Thyroid gland (tissue), 4 donors: ENCODE measurements at regions not wholly inside any gene's neighbourhood (a gene's known extent, or its start where the extent isn't known, plus 50 kb on each side); places are given as distances from the start of the nearest gene placed in this dataset.

ENCODE experiments used
- DNase-seq, 2 donors: peaks; one replicate each; pipeline ENCODE4 v3.0.0-alpha.2; 2019
- H3K27ac ChIP-seq, 3 donors: fragments of 200-600 bp; sonication (generic); 1 replicate in 2 of 3; 2 replicates in 1 of 3; pipeline ENCODE4 v1.5.1; 2016 to 2019; ENCODE audit warnings: mild to moderate bottlenecking in 1 of 3, moderate library complexity in 1 of 3
- H3K27me3 ChIP-seq: fragments of 200-600 bp; sonication (generic); one replicate; pipeline ENCODE4 v1.5.1; 2019
- H3K36me3 ChIP-seq, 2 donors: fragments of 200-600 bp; sonication (generic); one replicate each; pipeline ENCODE4 v1.5.1; 2016 to 2019
- H3K4me1 ChIP-seq, 2 donors: fragments of 200-600 bp; sonication (generic); one replicate each; pipeline ENCODE4 v1.5.1; 2017 to 2019
- H3K4me3 ChIP-seq, 3 donors: fragments of 200-600 bp; sonication (generic); replicated peaks in 1 of 3; 1 replicate in 2 of 3; 2 replicates in 1 of 3; pipeline ENCODE4 v1.5.1; 2016; ENCODE audit warnings: mild to moderate bottlenecking in 1 of 3
- H3K9me3 ChIP-seq: fragments of 200-600 bp; sonication (generic); one replicate; pipeline ENCODE4 v1.5.1; 2017
- CTCF ChIP-seq, 6 experiments: fragments of 200-600 bp in 3 of 6; fragments of 450-650 bp in 3 of 6; sonication (generic) in 3 of 6; IDR thresholded peaks; one replicate each; pipeline ENCODE4 v1.5.1; 2016 to 2019; ENCODE audit warnings: antibody characterized with exemption in 6 of 6, mild to moderate bottlenecking in 2 of 6, inconsistent platforms in 1 of 6, moderate library complexity in 1 of 6
- POLR2A ChIP-seq, 2 donors: fragments of 450-650 bp; IDR thresholded peaks; one replicate each; pipeline ENCODE4 v1.6.1; 2017; ENCODE audit warnings: antibody characterized with exemption in 2 of 2, mild to moderate bottlenecking in 2 of 2, moderate library complexity in 1 of 2
- WGBS, 2 donors: methylation state at CpG; one replicate each; pipeline ENCODE4 v1.1.5; 2017; 5-methylcytosine and 5-hydroxymethylcytosine counted together
- intact Hi-C: fragments of 100-400 bp; cut with DNase I; formaldehyde crosslinking; loops from one replicate; pipeline ENCODE4 v1.15.1; 2023

GRCh38 chr9:88712484-88712883 lies 177.5 kb downstream of the NXNL2 start:
- H3K27ac ChIP-seq = no peak overlapping the region
- H3K4me3 ChIP-seq = no peak overlapping the region
- H3K9me3 ChIP-seq = no peaks in the 10 kb centered on the region
- no peak for DNase-seq
- H3K36me3 ChIP-seq = no peaks in the 10 kb centered on the region
- H3K4me1 ChIP-seq = peaks cover 0 to 4% of the 10 kb centered on the region in 2 donors
- 89 to 94% methylated on average over 2 of the region's 2 CpGs for WGBS, 2 donors
- TF ChIP-seq POLR2A (IDR thresholded peaks at IDR 0.05) = no peak
- no peak for TF ChIP-seq CTCF (IDR thresholded peaks at IDR 0.05)
- intact Hi-C loops = no loop called here
- no peaks in the 10 kb centered on the region for H3K27me3 ChIP-seq

DNA sequence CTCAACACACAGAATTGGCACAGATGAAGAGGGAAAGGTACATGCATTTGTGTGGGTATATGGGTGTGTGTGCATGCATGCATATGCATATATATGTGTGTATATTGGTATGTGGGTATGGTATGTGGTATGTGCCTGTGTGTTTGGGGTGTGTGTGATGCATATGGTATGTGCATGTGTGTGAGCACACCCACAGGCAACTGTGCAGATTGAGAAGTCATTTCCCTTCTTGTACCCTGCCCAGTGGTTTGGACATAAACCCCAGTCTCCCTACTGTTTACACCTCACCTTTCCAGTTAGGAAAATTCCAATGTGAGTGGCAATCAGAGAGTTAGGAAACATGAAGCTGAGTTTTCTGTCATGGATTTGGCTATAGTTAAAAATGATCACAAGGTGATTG lies 178.0 kb downstream of the NXNL2 start:
- intact Hi-C loops = no loop called here
- Histone ChIP-seq H3K9me3 (no peaks in the 10 kb centered on the region), H3K4me3 (no peak overlapping the region), H3K27me3 (no peaks in the 10 kb centered on the region), H3K36me3 (no peaks in the 10 kb centered on the region), H3K27ac (no peak overlapping the region), H3K4me1 (peaks cover 0 to 4% of the 10 kb centered on the region in 2 donors)
- TF ChIP-seq POLR2A (IDR thresholded peaks at IDR 0.05) (no peak), CTCF (IDR thresholded peaks at IDR 0.05) (no peak)
- no peak for DNase-seq

DNA sequence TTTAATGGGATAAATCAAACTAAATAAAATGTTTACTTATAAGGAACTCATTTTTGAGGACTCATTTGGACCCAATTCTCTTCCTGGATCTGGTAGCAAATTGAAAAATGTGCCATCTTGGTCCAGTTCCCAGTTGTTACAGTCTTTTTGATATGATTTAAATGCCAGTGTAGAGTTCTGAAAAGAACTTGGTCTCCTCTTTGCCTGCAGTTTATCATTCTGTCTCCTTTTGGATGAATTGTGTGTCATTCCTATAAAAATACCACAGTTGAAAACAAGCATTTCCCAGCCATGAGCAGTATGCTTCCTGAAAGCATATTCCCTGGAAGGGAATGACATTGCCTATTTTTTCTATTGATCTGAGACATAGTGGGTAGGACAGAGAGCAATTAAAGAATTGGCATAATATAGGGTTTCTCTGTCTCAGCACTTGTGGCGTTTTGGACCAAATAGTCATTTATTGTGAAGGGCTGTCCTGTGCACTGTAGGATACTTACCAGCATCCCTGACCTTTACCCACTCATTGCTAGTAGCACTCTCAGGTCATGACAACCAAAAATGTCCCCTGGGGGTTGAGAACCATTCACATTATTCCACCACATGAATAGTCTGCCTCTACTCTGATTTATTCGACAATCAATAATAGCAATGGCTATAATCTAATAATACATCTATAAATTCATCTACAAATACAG lies 181.8 kb downstream of the NXNL2 start:
- H3K36me3 ChIP-seq = no peaks in the 10 kb centered on the region
- no peak overlapping the region for H3K4me3 ChIP-seq
- no peak for TF ChIP-seq POLR2A (IDR thresholded peaks at IDR 0.05)
- no peak for TF ChIP-seq CTCF (IDR thresholded peaks at IDR 0.05)
- no peak overlapping the region for H3K27ac ChIP-seq
- 88 to 96% methylated on average over 2 of the region's 2 CpGs for WGBS, 2 donors
- no peaks in the 10 kb centered on the region for H3K27me3 ChIP-seq
- intact Hi-C loops = no loop called here
- peaks cover 0 to 4% of the 10 kb centered on the region in 2 donors for H3K4me1 ChIP-seq
- H3K9me3 ChIP-seq = no peaks in the 10 kb centered on the region
- no peak for DNase-seq

GRCh38 chr9:88721025-88721424 lies 186.0 kb downstream of the NXNL2 start:
- Histone ChIP-seq H3K4me1 (no peaks in the 10 kb centered on the region), H3K4me3 (no peak overlapping the region), H3K27me3 (no peaks in the 10 kb centered on the region), H3K36me3 (no peaks in the 10 kb centered on the region), H3K27ac (no peak overlapping the region), H3K9me3 (no peaks in the 10 kb centered on the region)
- intact Hi-C loops = no loop called here
- no peak for DNase-seq
- 81 to 86% methylated on average over 3 of the region's 3 CpGs for WGBS, 2 donors
- TF ChIP-seq POLR2A (IDR thresholded peaks at IDR 0.05) (no peak), CTCF (IDR thresholded peaks at IDR 0.05) (no peak)

GRCh38 chr9:88721495-88722279 lies 186.7 kb downstream of the NXNL2 start:
- H3K4me1 ChIP-seq = no peaks in the 10 kb centered on the region
- WGBS, 2 donors = 93 to 100% methylated on average over 1 of the region's 1 CpG
- no peaks in the 10 kb centered on the region for H3K9me3 ChIP-seq
- no peak overlapping the region for H3K4me3 ChIP-seq
- no peak for DNase-seq
- H3K27ac ChIP-seq = no peak overlapping the region
- no peaks in the 10 kb centered on the region for H3K36me3 ChIP-seq
- intact Hi-C loops = no loop called here
- no peak for TF ChIP-seq POLR2A (IDR thresholded peaks at IDR 0.05)
- no peak for TF ChIP-seq CTCF (IDR thresholded peaks at IDR 0.05)
- H3K27me3 ChIP-seq = no peaks in the 10 kb centered on the region
